BLaER1 treated with 17β-estradiol and CSF1 and Interleukin-3, amounts not matched to agents 10 nM and 100 nM (cell line): ENCODE measurements at regions not wholly inside any gene's neighbourhood (a gene's known extent, or its start where the extent isn't known, plus 50 kb on each side); places are given as distances from the start of the nearest gene placed in this dataset.

Experiments
- H3K27ac ChIP-seq, 11 experiments: shearing (Covaris generic); formaldehyde crosslinking; 2 replicates each; pipeline ENCODE4 v1.8.1; 2022
- H3K27me3 ChIP-seq, 11 experiments: shearing (Covaris generic); formaldehyde crosslinking; 2 replicates each; pipeline ENCODE4 v1.8.1; 2022
- H3K36me3 ChIP-seq, 11 experiments: shearing (Covaris generic); formaldehyde crosslinking; 2 replicates each; pipeline ENCODE4 v1.8.1; 2022
- H3K4me1 ChIP-seq, 10 experiments: shearing (Covaris generic); formaldehyde crosslinking; 2 replicates each; pipeline ENCODE4 v1.8.1; 2022
- H3K4me2 ChIP-seq, 11 experiments: shearing (Covaris generic); formaldehyde crosslinking; 2 replicates each; pipeline ENCODE4 v1.8.1; 2022
- H3K4me3 ChIP-seq, 10 experiments: shearing (Covaris generic); formaldehyde crosslinking; 2 replicates each; pipeline ENCODE4 v1.8.1; 2022
- H3K9ac ChIP-seq, 11 experiments: shearing (Covaris generic); formaldehyde crosslinking; 2 replicates each; pipeline ENCODE4 v1.8.1; 2022
- H3K9me3 ChIP-seq, 11 experiments: shearing (Covaris generic); formaldehyde crosslinking; replicated peaks in 1 of 11; 2 replicates each; pipeline ENCODE4 v1.8.1; 2022
- H4K20me1 ChIP-seq, 11 experiments: shearing (Covaris generic); formaldehyde crosslinking; 2 replicates each; pipeline ENCODE4 v1.8.1; 2022
- Cebpa-rat ChIP-seq, 11 experiments: shearing (Covaris generic); IDR thresholded peaks; 2 replicates each; pipeline ENCODE4 v1.8.1; 2022

DNA sequence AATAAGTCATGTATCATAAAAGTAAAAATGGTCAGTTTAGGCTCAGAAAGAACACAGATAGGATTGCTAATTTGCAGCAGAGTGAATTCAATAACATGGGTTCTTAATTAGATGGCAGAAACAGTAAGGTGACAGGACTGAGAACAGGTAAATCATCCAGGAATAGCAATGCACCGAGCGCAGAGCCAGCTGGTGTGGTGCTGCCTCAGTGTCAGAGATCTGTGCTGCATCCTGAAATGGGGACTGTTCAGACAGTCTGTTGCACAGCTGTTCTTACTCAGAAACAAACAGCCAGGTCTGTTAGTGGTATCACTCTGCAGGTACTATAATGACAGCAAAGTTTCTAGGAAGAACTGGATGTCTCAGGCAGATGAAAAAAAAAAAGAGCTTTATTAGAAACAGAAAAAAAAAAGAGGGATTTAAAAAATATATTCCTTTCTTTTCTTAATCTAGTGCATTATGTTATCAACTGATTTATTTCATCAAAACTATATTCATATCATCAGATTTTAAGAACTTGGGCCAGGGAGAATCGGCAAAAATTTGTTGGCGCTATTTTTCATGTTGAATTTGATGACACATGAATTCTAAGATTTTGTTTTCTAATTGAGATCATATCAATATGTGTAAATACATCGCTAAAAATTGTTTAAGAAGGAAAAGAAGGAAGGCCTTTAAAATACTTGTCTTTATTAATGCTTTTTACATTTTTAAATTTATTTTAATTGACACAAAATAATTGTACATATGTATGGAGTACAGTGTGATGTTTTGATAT, 501.8 kb downstream of the PRKD1 start:
- Histone ChIP-seq H3K4me3 (no peak overlapping the region), H3K9ac (no peak overlapping the region), H3K27ac (no peak overlapping the region), H3K4me1 (no peaks in the 10 kb centered on the region), H4K20me1 (no peaks in the 10 kb centered on the region), H3K27me3 (no peaks in the 10 kb centered on the region), H3K36me3 (no peaks in the 10 kb centered on the region), H3K9me3 (no peaks in the 10 kb centered on the region), H3K4me2 (no peak overlapping the region)
- no peak for TF ChIP-seq Cebpa-rat (IDR thresholded peaks at IDR 0.05)

DNA sequence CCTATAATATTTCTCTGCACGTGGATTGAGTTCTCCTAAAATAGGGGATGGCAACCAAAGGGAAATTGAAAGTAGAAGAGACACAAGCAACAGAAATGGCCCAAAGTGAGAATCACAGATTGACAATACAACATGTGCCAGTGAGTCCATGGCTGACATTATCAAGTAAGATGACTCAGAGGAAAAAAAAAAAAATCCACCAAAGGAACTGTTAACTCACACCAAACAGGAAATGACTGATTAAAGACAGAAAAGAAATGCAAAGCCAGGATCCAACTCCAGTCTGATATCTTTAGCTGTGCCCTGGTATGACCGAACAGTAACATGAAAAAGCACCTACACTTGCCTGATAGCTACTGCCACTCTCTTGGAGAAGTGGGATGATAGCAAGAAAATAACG, 485.0 kb downstream of the PRKD1 start:
- Histone ChIP-seq H3K9ac (no peak overlapping the region), H3K4me1 (peaks cover 0 to 15% (median 7%) of the 10 kb centered on the region in 10 experiments; a peak in 8 of 20 replicates), H3K4me2 (peak overlapping the region in 5 of 11 experiments; percentile 26 to 49 (median 41); a peak in 8 of 22 replicates), H3K27ac (peak overlapping the region in 2 of 11 experiments; percentile 5 to 52; a peak in 3 of 22 replicates), H4K20me1 (no peaks in the 10 kb centered on the region), H3K36me3 (no peaks in the 10 kb centered on the region), H3K27me3 (no peaks in the 10 kb centered on the region), H3K4me3 (no peak overlapping the region), H3K9me3 (peaks cover 0 to 3% (median 0%) of the 10 kb centered on the region in 11 experiments; a peak in 1 of 22 replicates)
- TF ChIP-seq Cebpa-rat (IDR thresholded peaks at IDR 0.05), result no peak

GRCh38 chr14:29444216-29444615, 483.4 kb downstream of the PRKD1 start:
- H3K4me3 ChIP-seq, result no peak overlapping the region
- no peak overlapping the region for H3K27ac ChIP-seq
- no peaks in the 10 kb centered on the region for H3K27me3 ChIP-seq
- H3K9ac ChIP-seq, result no peak overlapping the region
- no peak for TF ChIP-seq Cebpa-rat (IDR thresholded peaks at IDR 0.05)
- H3K4me2 ChIP-seq, result no peak overlapping the region
- H3K36me3 ChIP-seq, result no peaks in the 10 kb centered on the region
- H3K4me1 ChIP-seq, result peaks cover 0 to 15% (median 7%) of the 10 kb centered on the region in 10 experiments; a peak in 8 of 20 replicates
- no peaks in the 10 kb centered on the region for H3K9me3 ChIP-seq
- H4K20me1 ChIP-seq, result no peaks in the 10 kb centered on the region

GRCh38 chr14:29444805-29445204, 482.8 kb downstream of the PRKD1 start:
- no peak overlapping the region for H3K4me2 ChIP-seq
- no peaks in the 10 kb centered on the region for H3K9me3 ChIP-seq
- no peak overlapping the region for H3K4me3 ChIP-seq
- no peaks in the 10 kb centered on the region for H4K20me1 ChIP-seq
- no peak overlapping the region for H3K9ac ChIP-seq
- no peaks in the 10 kb centered on the region for H3K27me3 ChIP-seq
- H3K27ac ChIP-seq, result no peak overlapping the region
- TF ChIP-seq Cebpa-rat (IDR thresholded peaks at IDR 0.05), result no peak
- peaks cover 0 to 15% (median 7%) of the 10 kb centered on the region in 10 experiments; a peak in 8 of 20 replicates for H3K4me1 ChIP-seq
- H3K36me3 ChIP-seq, result no peaks in the 10 kb centered on the region

- Histone ChIP-seq H3K27ac (no peak overlapping the region), H3K4me1 (peaks cover 0 to 15% (median 7%) of the 10 kb centered on the region in 10 experiments; a peak in 8 of 20 replicates), H3K36me3 (no peaks in the 10 kb centered on the region), H3K4me3 (no peak overlapping the region), H4K20me1 (no peaks in the 10 kb centered on the region), H3K27me3 (no peaks in the 10 kb centered on the region), H3K9ac (no peak overlapping the region), H3K9me3 (no peaks in the 10 kb centered on the region), H3K4me2 (no peak overlapping the region)
- no peak for TF ChIP-seq Cebpa-rat (IDR thresholded peaks at IDR 0.05)
These were observed 480.7 kb downstream of the PRKD1 start for GRCh38 chr14:29446971-29447370.

- Histone ChIP-seq H3K9ac (no peak overlapping the region), H3K4me3 (no peak overlapping the region)
These were observed 475.7 kb downstream of the PRKD1 start for GRCh38 chr14:29451941-29452340.

DNA sequence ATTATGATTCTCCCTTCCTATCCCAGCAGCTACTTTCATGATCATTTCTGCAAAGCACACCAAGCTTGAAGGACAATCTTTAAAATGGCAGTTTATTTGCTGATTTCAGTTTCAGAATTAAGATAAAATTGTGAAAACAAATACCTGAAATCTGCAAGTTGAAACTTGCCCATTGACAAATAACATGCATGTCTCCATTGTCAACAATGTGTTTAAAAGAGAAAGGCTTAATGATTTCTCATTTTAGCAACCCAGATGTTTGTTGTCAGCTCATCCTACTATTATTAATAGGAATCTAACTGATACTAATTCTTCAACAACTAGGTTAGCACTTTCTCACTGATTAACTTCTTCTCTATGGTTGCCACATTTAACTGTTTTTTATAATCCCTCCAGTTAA, 474.6 kb downstream of the PRKD1 start:
- H3K4me3 ChIP-seq, result no peak overlapping the region
- H3K4me2 ChIP-seq, result no peak overlapping the region
- H3K27me3 ChIP-seq, result no peaks in the 10 kb centered on the region
- H3K4me1 ChIP-seq, result no peaks in the 10 kb centered on the region
- H3K27ac ChIP-seq, result no peak overlapping the region
- no peak overlapping the region for H3K9ac ChIP-seq
- no peaks in the 10 kb centered on the region for H4K20me1 ChIP-seq
- H3K9me3 ChIP-seq, result no peaks in the 10 kb centered on the region
- H3K36me3 ChIP-seq, result no peaks in the 10 kb centered on the region
- no peak for TF ChIP-seq Cebpa-rat (IDR thresholded peaks at IDR 0.05)

More at GRCh38 chr14:29451941-29452340, 475.7 kb downstream of the PRKD1 start:
- no peaks in the 10 kb centered on the region for H3K27me3 ChIP-seq
- H3K4me2 ChIP-seq, result no peak overlapping the region
- no peaks in the 10 kb centered on the region for H3K36me3 ChIP-seq
- H3K9me3 ChIP-seq, result no peaks in the 10 kb centered on the region
- no peaks in the 10 kb centered on the region for H4K20me1 ChIP-seq
- H3K4me1 ChIP-seq, result no peaks in the 10 kb centered on the region
- no peak for TF ChIP-seq Cebpa-rat (IDR thresholded peaks at IDR 0.05)
- no peak overlapping the region for H3K27ac ChIP-seq

DNA sequence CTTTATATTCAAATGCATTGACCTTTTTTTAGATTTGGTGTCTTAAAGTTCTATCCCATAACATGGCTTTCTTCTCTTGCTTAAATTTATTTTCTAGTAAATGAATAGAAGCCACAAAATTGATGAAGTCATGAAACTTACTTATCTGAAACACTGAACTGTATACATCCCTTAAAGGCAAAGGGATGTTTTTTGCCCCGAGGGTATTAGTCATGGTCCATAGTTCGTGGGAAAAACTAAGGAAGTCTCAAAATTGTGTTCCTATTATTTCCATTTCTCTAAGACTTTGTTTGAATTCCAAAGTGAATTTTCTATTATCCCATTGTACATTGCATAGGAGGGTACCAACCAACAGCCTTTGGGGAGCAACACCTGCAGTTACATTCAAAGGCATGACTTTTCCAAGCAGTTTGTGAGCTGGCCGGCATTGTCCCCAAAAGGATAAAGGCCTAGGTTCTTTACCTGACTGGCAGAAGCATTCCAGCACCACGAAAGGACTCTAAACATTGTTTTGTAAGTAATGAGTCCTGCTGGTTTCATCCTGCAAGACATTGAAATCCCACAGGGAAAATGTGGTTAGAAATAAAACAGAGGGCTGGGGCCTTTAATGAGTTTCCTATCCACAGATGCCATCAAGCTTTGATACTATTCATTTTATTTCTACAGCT, 473.5 kb downstream of the PRKD1 start:
- Histone ChIP-seq H3K36me3 (no peaks in the 10 kb centered on the region), H3K4me2 (no peak overlapping the region), H3K9me3 (no peaks in the 10 kb centered on the region), H3K4me1 (no peaks in the 10 kb centered on the region), H3K27ac (no peak overlapping the region), H3K4me3 (no peak overlapping the region), H4K20me1 (no peaks in the 10 kb centered on the region), H3K9ac (no peak overlapping the region), H3K27me3 (no peaks in the 10 kb centered on the region)
- TF ChIP-seq Cebpa-rat (IDR thresholded peaks at IDR 0.05), result no peak

GRCh38 chr14:29458547-29458946, 469.1 kb downstream of the PRKD1 start:
- Histone ChIP-seq H3K4me3 (no peak overlapping the region), H3K27ac (no peak overlapping the region), H3K36me3 (no peaks in the 10 kb centered on the region), H4K20me1 (no peaks in the 10 kb centered on the region), H3K4me2 (no peak overlapping the region), H3K9me3 (no peaks in the 10 kb centered on the region), H3K27me3 (no peaks in the 10 kb centered on the region), H3K4me1 (no peaks in the 10 kb centered on the region), H3K9ac (no peak overlapping the region)
- TF ChIP-seq Cebpa-rat (IDR thresholded peaks at IDR 0.05), result no peak
